ENCODE measurements at regions not wholly inside any gene's neighbourhood (a gene's known extent, or its start where the extent isn't known, plus 50 kb on each side); places are given as distances from the start of the nearest gene placed in this dataset.

DNA sequence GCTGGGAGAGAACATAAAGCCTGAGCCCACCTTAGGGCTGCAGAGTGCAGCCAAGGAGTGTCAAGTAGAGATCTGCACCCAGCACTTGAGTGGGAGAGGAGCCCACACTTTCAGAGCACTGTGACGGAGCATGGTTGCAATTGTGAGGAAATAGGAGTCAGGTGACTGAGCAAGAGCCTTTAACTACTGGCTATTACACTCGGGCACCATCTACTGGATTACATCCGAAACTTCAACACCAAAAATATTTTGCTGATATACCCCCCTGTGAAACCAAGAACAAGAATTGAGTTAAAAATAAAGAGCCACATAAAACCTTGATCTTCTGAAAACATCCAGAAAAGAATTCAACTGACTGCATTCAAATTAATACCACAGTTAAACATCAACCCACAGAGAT lies 657.9 kb downstream of the NXPH1 start:
- TF ChIP-seq CTCF (IDR thresholded peaks at IDR 0.05) (no peak), POLR2AphosphoS5 (IDR thresholded peaks at IDR 0.05) (no peak), EP300 (IDR thresholded peaks at IDR 0.05) (no peak), POLR2A (IDR thresholded peaks at IDR 0.05) (no peak)
